ENCODE measurements at regions not wholly inside any gene's neighbourhood (a gene's known extent, or its start where the extent isn't known, plus 50 kb on each side); places are given as distances from the start of the nearest gene placed in this dataset.

- TF ChIP-seq POLR2A (IDR thresholded peaks at IDR 0.05) (no peak), CTCF (IDR thresholded peaks at IDR 0.05) (no peak)
Measured at GRCh38 chr2:19757586-19757985, 144.2 kb downstream of the TTC32 start.

Data from adrenal gland (tissue), 5 donors.